Right cardiac atrium (tissue), 5 donors: ENCODE measurements at regions not wholly inside any gene's neighbourhood (a gene's known extent, or its start where the extent isn't known, plus 50 kb on each side); places are given as distances from the start of the nearest gene placed in this dataset.
A peak's percentile ranks its signal among the peaks of the same experiment; 100 is the strongest.
"Not testable (repeated sequence)": the region's sequence is repeated elsewhere in the genome, so short reads cannot be mapped to it uniquely, and the experiment has no call there.

ENCODE experiments used
- ATAC-seq, 2 donors: fragments of 200-7000 bp; cut with Tn5 transposase; one replicate each; pipeline versions ENCODE4 v1.8.0 to v1.9.1; 2020; ENCODE audit warnings: moderate library complexity in 2 of 2, mild to moderate bottlenecking in 1 of 2
- DNase-seq, 3 donors: peaks; one replicate each; pipeline ENCODE4 v3.0.0-alpha.2; 2020
- H3K27ac ChIP-seq: one replicate; pipeline ENCODE4 v1.5.1; 2013; ENCODE audit warnings: mild to moderate bottlenecking, low read length, control low read depth, moderate library complexity
- H3K27me3 ChIP-seq: one replicate; pipeline ENCODE4 v1.6.1; 2013; ENCODE audit not compliant: control insufficient read depth, insufficient read depth
- H3K4me1 ChIP-seq: one replicate; pipeline ENCODE4 v1.6.1; 2013; ENCODE audit warnings: low read length; ENCODE audit not compliant: control insufficient read depth, insufficient read depth
- H3K4me3 ChIP-seq: one replicate; pipeline ENCODE4 v1.5.1; 2013; ENCODE audit warnings: low read length, control low read depth
- H3K9me3 ChIP-seq: one replicate; pipeline ENCODE4 v1.6.1; 2013; ENCODE audit warnings: low read length; ENCODE audit not compliant: control insufficient read depth
- WGBS: extraction: QIAGEN DNeasy Blood & Tissue Kit; methylation state at CpG from one replicate; pipeline ENCODE4 v1.1.7; 2013; 5-methylcytosine and 5-hydroxymethylcytosine counted together
- intact Hi-C, 4 donors: fragments of 100-400 bp; cut with DNase I; formaldehyde crosslinking; loops; one replicate each; pipeline versions ENCODE4 v1.11.0 to v1.14.0; 2022 to 2023
- donor health status: healthy with polysubstance abuse.
- donor health status: DM: no; HTN: yes; CAD: no.
- donor health status: DM: no; HTN: no; CAD: no.
- donor health status: DM: no; HTN: yes; CAD: no; lungs with severe emphysema.
- donor health status: DM: yes; HTN: yes; CAD: no.

GRCh38 chr15:20010759-20011158 lies 530.8 kb downstream of the GOLGA6L6 start:
- peak in 2 of 3 donors; percentile 3 to 41 for DNase-seq
- H3K4me3 ChIP-seq, ATAC-seq, H3K27me3 ChIP-seq, H3K4me1 ChIP-seq, intact Hi-C loops, H3K27ac ChIP-seq, H3K9me3 ChIP-seq: not testable (repeated sequence)
- 78% methylated on average over 7 of the region's 9 CpGs for WGBS

GRCh38 chr15:20009619-20010018 lies 532.0 kb downstream of the GOLGA6L6 start:
- H3K27me3 ChIP-seq, ATAC-seq, H3K27ac ChIP-seq, H3K9me3 ChIP-seq, intact Hi-C loops, H3K4me3 ChIP-seq, H3K4me1 ChIP-seq: not testable (repeated sequence)
- WGBS, result 96% methylated on average over 4 of the region's 8 CpGs
- peak in 2 of 3 donors; percentile 9 to 28 for DNase-seq

GRCh38 chr15:20007338-20007737 lies 534.3 kb downstream of the GOLGA6L6 start:
- H3K27me3 ChIP-seq, H3K9me3 ChIP-seq, H3K27ac ChIP-seq, H3K4me1 ChIP-seq, H3K4me3 ChIP-seq, DNase-seq, ATAC-seq, intact Hi-C loops: not testable (repeated sequence)
- 56% methylated on average over 3 of the region's 4 CpGs for WGBS

- H3K9me3 ChIP-seq, H3K4me1 ChIP-seq, H3K27ac ChIP-seq, H3K27me3 ChIP-seq, H3K4me3 ChIP-seq, intact Hi-C loops: not testable (repeated sequence)
- 76% methylated on average over 3 of the region's 4 CpGs for WGBS
- ATAC-seq (peak; percentile 40 to 44), DNase-seq (peak in 1 of 3 donors; percentile 26)
These were observed 538.1 kb downstream of the GOLGA6L6 start for GRCh38 chr15:20003471-20003870.

- 33% methylated on average over 1 of the region's 2 CpGs for WGBS
- H3K27ac ChIP-seq, H3K4me1 ChIP-seq, H3K27me3 ChIP-seq, H3K4me3 ChIP-seq, DNase-seq, ATAC-seq, H3K9me3 ChIP-seq, intact Hi-C loops: not testable (repeated sequence)
These were observed 539.0 kb downstream of the GOLGA6L6 start for GRCh38 chr15:20002560-20002959.

GRCh38 chr15:19996574-19997194 lies 544.9 kb downstream of the GOLGA6L6 start:
- H3K4me1 ChIP-seq, ATAC-seq, H3K27ac ChIP-seq, DNase-seq, intact Hi-C loops, H3K27me3 ChIP-seq, H3K9me3 ChIP-seq, H3K4me3 ChIP-seq: not testable (repeated sequence)
- 41% methylated on average over 3 of the region's 4 CpGs for WGBS

GRCh38 chr15:19995296-19995695 lies 546.3 kb downstream of the GOLGA6L6 start:
- ATAC-seq, DNase-seq, H3K4me3 ChIP-seq, H3K4me1 ChIP-seq, intact Hi-C loops, H3K9me3 ChIP-seq, H3K27me3 ChIP-seq, H3K27ac ChIP-seq: not testable (repeated sequence)
- 31% methylated on average over 1 of the region's 1 CpG for WGBS

GRCh38 chr15:19992428-19992827 lies 549.2 kb downstream of the GOLGA6L6 start:
- ATAC-seq (no peak), DNase-seq (no peak)
- H3K4me3 ChIP-seq, result no peak overlapping the region
- H3K27ac ChIP-seq, result no peak overlapping the region
- 74% methylated on average over 4 of the region's 4 CpGs for WGBS
- intact Hi-C loops, result no loop called here
- no peaks in the 10 kb centered on the region for H3K27me3 ChIP-seq
- H3K4me1 ChIP-seq, result no peaks in the 10 kb centered on the region
- H3K9me3 ChIP-seq, result no peaks in the 10 kb centered on the region

- no peak overlapping the region for H3K27ac ChIP-seq
- no peaks in the 10 kb centered on the region for H3K9me3 ChIP-seq
- no peak overlapping the region for H3K4me3 ChIP-seq
- 56% methylated on average over 5 of the region's 5 CpGs for WGBS
- intact Hi-C loops, result no loop called here
- DNase-seq (no peak), ATAC-seq (no peak)
- H3K4me1 ChIP-seq, result no peaks in the 10 kb centered on the region
- H3K27me3 ChIP-seq, result no peaks in the 10 kb centered on the region
These were observed 553.4 kb downstream of the GOLGA6L6 start for GRCh38 chr15:19988094-19988660.

- no peaks in the 10 kb centered on the region for H3K4me1 ChIP-seq
- 23% methylated on average over 13 of the region's 13 CpGs for WGBS
- H3K27me3 ChIP-seq, result no peaks in the 10 kb centered on the region
- intact Hi-C loops, result no loop called here
- no peak overlapping the region for H3K27ac ChIP-seq
- ATAC-seq, result no peak
- DNase-seq, result no peak
- H3K4me3 ChIP-seq, result no peak overlapping the region
- no peaks in the 10 kb centered on the region for H3K9me3 ChIP-seq
These were observed 554.1 kb downstream of the GOLGA6L6 start for GRCh38 chr15:19987389-19988048.

- 43% methylated on average over 1 of the region's 1 CpG for WGBS
- DNase-seq (no peak), ATAC-seq (no peak)
- Histone ChIP-seq H3K4me1 (no peaks in the 10 kb centered on the region), H3K27me3 (no peaks in the 10 kb centered on the region), H3K27ac (no peak overlapping the region), H3K9me3 (no peaks in the 10 kb centered on the region), H3K4me3 (no peak overlapping the region)
- intact Hi-C loops, result no loop called here
These were observed 557.5 kb downstream of the GOLGA6L6 start for GRCh38 chr15:19984101-19984500.
